GM21723 (cell line): ENCODE measurements at regions not wholly inside any gene's neighbourhood (a gene's known extent, or its start where the extent isn't known, plus 50 kb on each side); places are given as distances from the start of the nearest gene placed in this dataset.
"Not testable (repeated sequence)": the region's sequence is repeated elsewhere in the genome, so short reads cannot be mapped to it uniquely, and the experiment has no call there.

ENCODE experiments used
- ATAC-seq: cut with Tn5 transposase; IDR thresholded peaks from one replicate; pipeline ENCODE4 v1.9.1; 2021; ENCODE audit warnings: mild to moderate bottlenecking, moderate library complexity; ENCODE audit not compliant: unreplicated experiment

GRCh38 chr16:22436823-22437652, 62.6 kb upstream of the CDR2 start:
- ATAC-seq: peak; percentile 82

- peak; percentile 42 for ATAC-seq
These were observed 62.0 kb upstream of the CDR2 start for GRCh38 chr16:22436326-22436822.

GRCh38 chr16:22431314-22431713, 56.9 kb upstream of the CDR2 start:
- not testable (repeated sequence) for ATAC-seq

GRCh38 chr16:22428654-22429053, 54.2 kb upstream of the CDR2 start:
- ATAC-seq: no peak

- ATAC-seq: no peak
These were observed 53.1 kb upstream of the CDR2 start for GRCh38 chr16:22427556-22427955.

GRCh38 chr16:22425847-22426246, 51.4 kb upstream of the CDR2 start:
- no peak for ATAC-seq

GRCh38 chr16:22425036-22425801, 50.8 kb upstream of the CDR2 start:
- ATAC-seq: no peak

GRCh38 chr16:22424161-22424937, 49.9 kb upstream of the CDR2 start:
- ATAC-seq: no peak
